Mucosa of descending colon (tissue), 3 donors: ENCODE measurements at regions not wholly inside any gene's neighbourhood (a gene's known extent, or its start where the extent isn't known, plus 50 kb on each side); places are given as distances from the start of the nearest gene placed in this dataset.
"Not testable (repeated sequence)": the region's sequence is repeated elsewhere in the genome, so short reads cannot be mapped to it uniquely, and the experiment has no call there.

Experiments used
- ATAC-seq: fragments of 200-7000 bp; cut with Tn5 transposase; one replicate; pipeline ENCODE4 v1.9.1; 2020; ENCODE audit warnings: mild to moderate bottlenecking, moderate library complexity
- DNase-seq, 3 donors: peaks; one replicate each; pipeline ENCODE4 v3.0.0-alpha.2; 2020
- H3K36me3 ChIP-seq: fragments of 200-600 bp; one replicate; pipeline ENCODE4 v1.8.0; 2021; ENCODE audit warnings: low read depth, mild to moderate bottlenecking
- H3K4me1 ChIP-seq: fragments of 200-600 bp; one replicate; pipeline ENCODE4 v1.8.0; 2021; ENCODE audit warnings: low read depth, mild to moderate bottlenecking
- H3K4me3 ChIP-seq: fragments of 200-600 bp; one replicate; pipeline ENCODE4 v1.8.0; 2021; ENCODE audit warnings: mild to moderate bottlenecking
- H3K9me3 ChIP-seq: fragments of 200-600 bp; one replicate; pipeline ENCODE4 v1.8.0; 2021; ENCODE audit warnings: mild to moderate bottlenecking
- CTCF ChIP-seq: fragments of 200-600 bp; IDR thresholded peaks from one replicate; pipeline ENCODE4 v1.8.0; 2022; ENCODE audit warnings: antibody characterized with exemption, mild to moderate bottlenecking
- intact Hi-C, 2 donors: fragments of 100-400 bp; cut with DNase I in 1 of 2; cut with micrococcal nuclease in 1 of 2; formaldehyde crosslinking; loops; one replicate each; pipeline versions ENCODE4 v1.11.0 to v1.11.1; 2022; cut with DNase I, micrococcal nuclease
- donor health status: DM: no; HTN: no; CAD: no; lungs with moderate emphysema.
- donor health status: DM: no; HTN: no; CAD: no.
- donor health status: DM: no; HTN: yes; CAD: no.

- intact Hi-C loops = no loop called here
- H3K4me1 ChIP-seq = no peaks in the 10 kb centered on the region
- no peaks in the 10 kb centered on the region for H3K36me3 ChIP-seq
- no peak for DNase-seq
- no peak for TF ChIP-seq CTCF
- H3K9me3 ChIP-seq = peaks cover 4% of the 10 kb centered on the region
- no peak for ATAC-seq
- no peak overlapping the region for H3K4me3 ChIP-seq
Measured at GRCh38 chr2:204160989-204161388, 224.4 kb downstream of the ICOS start.

DNA sequence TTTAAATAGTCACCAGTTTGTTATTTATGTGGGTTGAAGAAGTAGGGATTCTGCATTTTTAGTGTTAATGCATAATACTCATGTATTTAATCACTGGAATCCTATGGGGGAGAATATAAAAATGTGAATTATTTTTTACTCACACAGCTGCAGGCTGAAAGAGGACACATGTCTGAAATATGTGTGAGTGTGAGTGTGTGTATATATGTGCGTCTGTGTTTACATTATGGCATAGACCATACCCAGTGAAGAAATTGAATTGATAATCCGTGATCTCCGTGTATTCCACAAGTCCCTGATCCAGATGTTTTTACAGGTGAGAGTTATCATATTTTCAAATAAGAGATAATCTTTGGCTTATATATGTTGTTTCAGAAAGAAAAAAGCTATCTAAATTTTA, 225.3 kb downstream of the ICOS start:
- TF ChIP-seq CTCF = no peak
- intact Hi-C loops = no loop called here
- Histone ChIP-seq H3K4me1 (no peaks in the 10 kb centered on the region), H3K36me3 (no peaks in the 10 kb centered on the region), H3K9me3 (peaks cover 4% of the 10 kb centered on the region), H3K4me3 (no peak overlapping the region)
- ATAC-seq = no peak
- DNase-seq = no peak

- ATAC-seq (no peak), DNase-seq (no peak)
- no peaks in the 10 kb centered on the region for H3K4me1 ChIP-seq
- H3K4me3 ChIP-seq = no peak overlapping the region
- H3K36me3 ChIP-seq = no peaks in the 10 kb centered on the region
- H3K9me3 ChIP-seq = no peaks in the 10 kb centered on the region
- no peak for TF ChIP-seq CTCF
- intact Hi-C loops = no loop called here
Measured at GRCh38 chr2:204166961-204167360, 230.4 kb downstream of the ICOS start.

DNA sequence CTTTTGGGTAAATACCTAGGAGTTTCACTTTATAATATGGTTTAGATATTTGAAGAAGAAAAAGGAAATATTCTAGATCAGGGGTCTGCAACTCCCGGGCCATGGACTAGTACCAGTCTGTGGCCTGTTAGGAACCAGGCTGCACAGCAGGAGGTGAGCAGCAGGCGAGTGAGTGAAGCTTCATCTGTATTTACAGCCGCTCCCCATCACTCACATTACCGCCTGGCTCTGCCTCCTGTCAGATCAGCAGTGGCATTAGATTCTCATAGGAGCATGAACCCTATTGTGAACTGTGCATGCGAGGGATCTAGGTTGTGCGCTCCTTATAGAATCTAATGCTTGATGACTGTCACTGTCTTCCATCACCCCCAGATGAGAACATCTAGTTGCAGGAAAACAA, 231.1 kb downstream of the ICOS start:
- H3K9me3 ChIP-seq, H3K36me3 ChIP-seq, intact Hi-C loops, DNase-seq, ATAC-seq, H3K4me3 ChIP-seq, H3K4me1 ChIP-seq: not testable (repeated sequence)

- no peak for ATAC-seq
- no peak for TF ChIP-seq CTCF
- intact Hi-C loops = no loop called here
- no peaks in the 10 kb centered on the region for H3K4me1 ChIP-seq
- DNase-seq = no peak
- no peak overlapping the region for H3K4me3 ChIP-seq
- no peaks in the 10 kb centered on the region for H3K9me3 ChIP-seq
- H3K36me3 ChIP-seq = no peaks in the 10 kb centered on the region
Measured at GRCh38 chr2:204170411-204170810, 233.8 kb downstream of the ICOS start.

GRCh38 chr2:204171432-204172144, 235.0 kb downstream of the ICOS start:
- DNase-seq (no peak), ATAC-seq (no peak)
- Histone ChIP-seq H3K36me3 (no peaks in the 10 kb centered on the region), H3K4me1 (no peaks in the 10 kb centered on the region), H3K4me3 (no peak overlapping the region), H3K9me3 (no peaks in the 10 kb centered on the region)
- intact Hi-C loops = no loop called here
- no peak for TF ChIP-seq CTCF
